ENCODE measurements at regions not wholly inside any gene's neighbourhood (a gene's known extent, or its start where the extent isn't known, plus 50 kb on each side); places are given as distances from the start of the nearest gene placed in this dataset.

GRCh38 chr3:72487946-72488737, 360.1 kb downstream of the SHQ1 start:
- no peak for DNase-seq (ENCODE audit: low read depth)
- no peak overlapping the region for H3K4me3 ChIP-seq (ENCODE audit: control insufficient read depth, low read depth, low read length)
- TF ChIP-seq CTCF (IDR thresholded peaks at IDR 0.05; ENCODE audit: control insufficient read depth, insufficient read depth, low read depth, low read length, missing control alignments) = no peak

GRCh38 chr3:72487078-72487765, 361.0 kb downstream of the SHQ1 start:
- TF ChIP-seq CTCF (IDR thresholded peaks at IDR 0.05; ENCODE audit: control insufficient read depth, insufficient read depth, low read depth, low read length, missing control alignments) = no peak
- peak; percentile 55 for DNase-seq (ENCODE audit: low read depth)
- no peak overlapping the region; the same call in 1 of the 2 replicates for H3K4me3 ChIP-seq (ENCODE audit: control insufficient read depth, low read depth, low read length)

- DNase-seq (ENCODE audit: low read depth) = no peak
- H3K4me3 ChIP-seq (ENCODE audit: control insufficient read depth, low read depth, low read length) = no peak overlapping the region
- no peak for TF ChIP-seq CTCF (IDR thresholded peaks at IDR 0.05; ENCODE audit: control insufficient read depth, insufficient read depth, low read depth, low read length, missing control alignments)
Measured at GRCh38 chr3:72485641-72486040, 362.6 kb downstream of the SHQ1 start.

GRCh38 chr3:72483554-72484104, 364.6 kb downstream of the SHQ1 start:
- no peak for TF ChIP-seq CTCF (IDR thresholded peaks at IDR 0.05; ENCODE audit: control insufficient read depth, insufficient read depth, low read depth, low read length, missing control alignments)
- DNase-seq (ENCODE audit: low read depth) = no peak
- no peak overlapping the region for H3K4me3 ChIP-seq (ENCODE audit: control insufficient read depth, low read depth, low read length)

- DNase-seq (ENCODE audit: low read depth) = peak; percentile 21
- H3K4me3 ChIP-seq (ENCODE audit: control insufficient read depth, low read depth, low read length) = peak overlapping the region; percentile 2
- TF ChIP-seq CTCF (IDR thresholded peaks at IDR 0.05; ENCODE audit: control insufficient read depth, insufficient read depth, low read depth, low read length, missing control alignments) = no peak
Measured at GRCh38 chr3:72482589-72483321, 365.5 kb downstream of the SHQ1 start.

GRCh38 chr3:72481542-72481941, 366.7 kb downstream of the SHQ1 start:
- DNase-seq (ENCODE audit: low read depth) = no peak
- TF ChIP-seq CTCF (IDR thresholded peaks at IDR 0.05; ENCODE audit: control insufficient read depth, insufficient read depth, low read depth, low read length, missing control alignments) = no peak
- no peak overlapping the region for H3K4me3 ChIP-seq (ENCODE audit: control insufficient read depth, low read depth, low read length)

All from AG09309 (cell line).